WERI-Rb-1 (cell line): ENCODE measurements at regions not wholly inside any gene's neighbourhood (a gene's known extent, or its start where the extent isn't known, plus 50 kb on each side); places are given as distances from the start of the nearest gene placed in this dataset.

ENCODE experiments used
- DNase-seq: peaks from one replicate; pipeline ENCODE4 v3.0.0-alpha.2; 2020
- H3K27ac ChIP-seq: fragments of 250-450 bp; sonication (Bioruptor Pico); 2 replicates; pipeline ENCODE4 v1.5.1; 2020; ENCODE audit warnings: mild to moderate bottlenecking, moderate library complexity
- H3K27me3 ChIP-seq: fragments of 250-450 bp; sonication (Bioruptor Pico); 2 replicates; pipeline ENCODE4 v1.5.1; 2021; ENCODE audit warnings: mild to moderate bottlenecking, low read depth, moderate library complexity; ENCODE audit not compliant: insufficient read depth, severe bottlenecking
- H3K36me3 ChIP-seq: fragments of 250-450 bp; sonication (Bioruptor Pico); 2 replicates; pipeline ENCODE4 v1.5.1; 2020; ENCODE audit warnings: mild to moderate bottlenecking, moderate library complexity
- H3K4me3 ChIP-seq: 2 replicates; pipeline ENCODE4 v1.5.1; 2011; ENCODE audit warnings: low read depth, mild to moderate bottlenecking, control low read depth, low read length
- H3K9me3 ChIP-seq: fragments of 250-450 bp; sonication (Bioruptor Pico); 2 replicates; pipeline ENCODE4 v1.5.1; 2021; ENCODE audit warnings: mild to moderate bottlenecking, moderate library complexity; ENCODE audit not compliant: severe bottlenecking
- TF ChIP-seq, protein P1 (sequence below): IDR thresholded peaks from 2 replicates; pipeline ENCODE4 v1.5.1; 2011; ENCODE audit warnings: low read depth, mild to moderate bottlenecking, control low read depth, inconsistent platforms, low read length

GRCh38 chr6:82017288-82017687 lies 230.3 kb downstream of the IBTK start:
- Histone ChIP-seq H3K4me3 (no peak overlapping the region), H3K36me3 (no peaks in the 10 kb centered on the region), H3K9me3 (no peaks in the 10 kb centered on the region), H3K27me3 (no peaks in the 10 kb centered on the region), H3K27ac (no peak overlapping the region)
- TF ChIP-seq, protein P1, sequence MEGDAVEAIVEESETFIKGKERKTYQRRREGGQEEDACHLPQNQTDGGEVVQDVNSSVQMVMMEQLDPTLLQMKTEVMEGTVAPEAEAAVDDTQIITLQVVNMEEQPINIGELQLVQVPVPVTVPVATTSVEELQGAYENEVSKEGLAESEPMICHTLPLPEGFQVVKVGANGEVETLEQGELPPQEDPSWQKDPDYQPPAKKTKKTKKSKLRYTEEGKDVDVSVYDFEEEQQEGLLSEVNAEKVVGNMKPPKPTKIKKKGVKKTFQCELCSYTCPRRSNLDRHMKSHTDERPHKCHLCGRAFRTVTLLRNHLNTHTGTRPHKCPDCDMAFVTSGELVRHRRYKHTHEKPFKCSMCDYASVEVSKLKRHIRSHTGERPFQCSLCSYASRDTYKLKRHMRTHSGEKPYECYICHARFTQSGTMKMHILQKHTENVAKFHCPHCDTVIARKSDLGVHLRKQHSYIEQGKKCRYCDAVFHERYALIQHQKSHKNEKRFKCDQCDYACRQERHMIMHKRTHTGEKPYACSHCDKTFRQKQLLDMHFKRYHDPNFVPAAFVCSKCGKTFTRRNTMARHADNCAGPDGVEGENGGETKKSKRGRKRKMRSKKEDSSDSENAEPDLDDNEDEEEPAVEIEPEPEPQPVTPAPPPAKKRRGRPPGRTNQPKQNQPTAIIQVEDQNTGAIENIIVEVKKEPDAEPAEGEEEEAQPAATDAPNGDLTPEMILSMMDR: no peak
- DNase-seq: peak; percentile 49

- DNase-seq: no peak
- Histone ChIP-seq H3K27ac (no peak overlapping the region), H3K36me3 (no peaks in the 10 kb centered on the region), H3K27me3 (no peaks in the 10 kb centered on the region), H3K4me3 (no peak overlapping the region), H3K9me3 (no peaks in the 10 kb centered on the region)
- TF ChIP-seq, protein P1: no peak
Observed at GRCh38 chr6:82015526-82015925, 232.0 kb downstream of the IBTK start.

- TF ChIP-seq, protein P1: no peak
- Histone ChIP-seq H3K27me3 (no peaks in the 10 kb centered on the region), H3K4me3 (no peak overlapping the region), H3K9me3 (peaks cover 1% of the 10 kb centered on the region), H3K27ac (no peak overlapping the region), H3K36me3 (no peaks in the 10 kb centered on the region)
- DNase-seq: no peak
Observed at GRCh38 chr6:82015043-82015442, 232.5 kb downstream of the IBTK start.

GRCh38 chr6:82013561-82014530 lies 233.7 kb downstream of the IBTK start:
- peaks cover 3% of the 10 kb centered on the region for H3K9me3 ChIP-seq
- H3K27me3 ChIP-seq: no peaks in the 10 kb centered on the region
- H3K36me3 ChIP-seq: no peaks in the 10 kb centered on the region
- TF ChIP-seq, protein P1: no peak
- DNase-seq: no peak
- no peak overlapping the region for H3K27ac ChIP-seq
- H3K4me3 ChIP-seq: no peak overlapping the region

GRCh38 chr6:82006027-82006738 lies 241.4 kb downstream of the IBTK start:
- H3K36me3 ChIP-seq: no peaks in the 10 kb centered on the region
- TF ChIP-seq, protein P1: peak; percentile 66
- H3K27me3 ChIP-seq: no peaks in the 10 kb centered on the region
- DNase-seq: peak; percentile 38
- no peak overlapping the region for H3K27ac ChIP-seq
- peaks cover 3% of the 10 kb centered on the region for H3K9me3 ChIP-seq
- H3K4me3 ChIP-seq: no peak overlapping the region
